Activated naive CD8-positive, alpha-beta T cell treated with anti-CD3 and anti-CD28 coated beads, Interleukin-2, amount 10 ng/mL, durations not matched to agents 7 days and 5 days (primary cell): ENCODE measurements at regions not wholly inside any gene's neighbourhood (a gene's known extent, or its start where the extent isn't known, plus 50 kb on each side); places are given as distances from the start of the nearest gene placed in this dataset.

Source experiments
- ATAC-seq: fragments of 150-1000 bp; cut with Tn5 transposase; one replicate; pipeline ENCODE4 v1.10.0; 2021; ENCODE audit warnings: low read depth, moderate library complexity
- POLR2A ChIA-PET: fragments of 350-600 bp; sonication (Branson Sonifier 250); formaldehyde crosslinking; loops from one replicate; lab custom pipeline; 2021; ENCODE audit warnings: antibody characterized with exemption; lab: Charles Lee
- DNase-seq: peaks from one replicate; pipeline ENCODE4 v3.0.0; 2021
- H3K27ac Mint-ChIP-seq: one replicate; pipeline ENCODE4 v1.8.0; 2022; ENCODE audit warnings: mild to moderate bottlenecking, mixed read lengths
- H3K27me3 Mint-ChIP-seq: one replicate; pipeline ENCODE4 v1.8.0; 2022; ENCODE audit warnings: mild to moderate bottlenecking, moderate library complexity, mixed read lengths
- H3K36me3 Mint-ChIP-seq: one replicate; pipeline ENCODE4 v1.8.0; 2021; ENCODE audit warnings: mild to moderate bottlenecking, mixed read lengths
- H3K4me1 Mint-ChIP-seq: one replicate; pipeline ENCODE4 v1.8.0; 2021; ENCODE audit warnings: mixed read lengths
- H3K4me3 Mint-ChIP-seq: one replicate; pipeline ENCODE4 v1.8.0; 2022; ENCODE audit warnings: mild to moderate bottlenecking, moderate library complexity, mixed read lengths
- H3K9me3 Mint-ChIP-seq: one replicate; pipeline ENCODE4 v1.8.0; 2021; ENCODE audit warnings: mixed read lengths

DNA sequence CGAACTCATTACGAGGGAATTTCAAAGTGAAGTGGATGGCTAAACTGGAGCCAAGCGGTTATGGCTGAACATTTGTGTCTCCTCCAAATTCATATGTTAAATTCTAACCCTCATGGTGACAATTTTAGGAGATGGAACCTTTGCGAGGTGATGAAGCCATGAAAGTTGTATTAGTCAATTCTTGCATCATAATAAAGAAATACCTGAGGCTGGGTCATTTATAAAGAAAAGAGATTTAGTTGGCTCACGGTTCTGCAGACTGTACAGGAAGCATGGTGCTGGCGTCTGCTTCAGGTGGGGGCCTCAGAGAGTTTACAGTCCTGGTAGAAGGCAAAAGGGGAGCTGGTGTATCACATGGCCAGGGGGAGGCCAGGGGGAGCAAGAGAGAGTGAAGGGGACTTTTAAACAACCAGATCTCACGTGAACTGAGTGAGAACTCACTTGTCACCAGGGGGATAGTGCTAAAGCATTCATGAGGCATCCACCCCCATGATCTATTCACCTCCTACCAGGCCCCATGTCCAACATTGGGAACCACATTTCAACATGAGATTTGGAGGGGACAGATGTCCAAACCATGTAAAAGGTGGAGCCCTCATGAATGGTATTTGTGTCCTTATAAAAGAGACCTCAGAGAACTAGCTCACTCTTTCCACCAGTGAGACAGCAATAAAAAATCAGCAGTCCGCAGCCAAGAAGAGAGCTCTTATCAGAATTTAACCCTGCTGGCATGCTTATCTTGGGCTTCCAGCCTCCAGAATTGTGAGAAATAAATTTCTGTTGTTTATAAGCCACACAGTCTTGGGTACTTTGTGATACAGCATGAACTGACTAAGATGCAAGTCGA lies 143.4 kb downstream of the MTRR start:
- Mint-ChIP-seq H3K27me3 (no peaks in the 10 kb centered on the region), H3K4me1 (no peaks in the 10 kb centered on the region), H3K9me3 (peaks cover 2% of the 10 kb centered on the region), H3K27ac (no peak overlapping the region), H3K36me3 (no peaks in the 10 kb centered on the region), H3K4me3 (no peak overlapping the region)
- no peak for DNase-seq
- POLR2A ChIA-PET: no interaction called here
- no peak for ATAC-seq

DNA sequence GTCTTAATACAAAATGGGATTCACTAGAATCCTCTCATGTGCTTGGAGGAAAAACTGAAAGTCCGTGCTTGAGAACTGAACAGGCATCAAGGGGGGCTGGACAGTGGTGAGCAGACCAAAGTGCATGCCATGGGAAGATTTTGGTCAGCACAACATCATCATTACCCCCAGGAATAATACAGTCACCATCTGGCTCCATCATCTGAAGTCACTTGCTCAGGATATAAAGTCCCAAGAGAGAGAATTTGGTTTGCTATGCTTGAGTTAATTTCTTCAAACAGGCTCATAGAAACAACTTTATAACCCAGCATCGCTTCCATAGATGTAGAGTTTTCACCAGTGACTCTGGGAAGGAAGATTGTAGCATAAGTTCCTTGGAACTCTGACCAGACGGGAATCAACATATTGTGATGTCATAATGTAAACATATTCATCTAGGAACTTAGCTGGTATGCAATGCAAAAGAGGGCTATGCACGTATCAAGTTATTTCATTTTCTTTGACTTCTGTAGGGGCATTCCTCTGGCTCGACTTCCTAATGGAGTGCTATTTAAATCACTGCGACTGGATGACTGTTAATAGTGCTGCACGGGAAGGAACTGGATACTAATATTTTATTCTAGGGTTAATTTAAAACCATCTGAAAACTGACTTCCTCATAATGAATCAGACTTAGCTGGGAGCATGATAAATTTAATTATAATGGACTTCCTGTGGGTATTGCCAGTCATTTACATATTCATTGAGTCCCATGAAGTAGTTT lies 145.2 kb downstream of the MTRR start:
- no peak for DNase-seq
- ATAC-seq: no peak
- Mint-ChIP-seq H3K4me3 (no peak overlapping the region), H3K36me3 (no peaks in the 10 kb centered on the region), H3K4me1 (no peaks in the 10 kb centered on the region), H3K9me3 (no peaks in the 10 kb centered on the region), H3K27me3 (no peaks in the 10 kb centered on the region), H3K27ac (no peak overlapping the region)
- POLR2A ChIA-PET: no interaction called here

DNA sequence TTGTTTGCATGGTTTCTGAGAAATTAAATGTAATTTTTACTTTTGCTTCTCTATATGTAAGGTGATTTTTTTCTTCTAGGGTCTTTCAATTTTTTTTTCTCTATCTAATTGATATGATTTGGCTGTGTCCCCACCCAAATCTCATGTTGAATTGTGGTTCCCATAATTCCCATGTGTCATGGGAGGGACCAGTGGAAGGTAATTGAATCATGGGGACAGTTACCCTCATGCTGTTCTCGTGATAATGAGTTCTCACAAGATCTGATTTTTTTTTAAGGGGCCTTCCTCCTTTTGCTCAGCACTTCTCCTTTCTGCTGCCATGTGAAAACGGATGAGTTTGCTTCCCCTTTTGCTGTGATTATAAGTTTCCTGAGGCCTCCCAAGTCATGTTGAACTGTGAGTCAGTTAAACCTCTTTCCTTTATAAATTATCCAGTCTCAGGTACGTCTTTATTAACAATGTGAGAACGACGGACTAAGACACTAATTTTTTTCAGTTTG lies 150.8 kb downstream of the MTRR start:
- POLR2A ChIA-PET: no interaction called here
- Mint-ChIP-seq H3K27ac (no peak overlapping the region), H3K27me3 (no peaks in the 10 kb centered on the region), H3K4me1 (no peaks in the 10 kb centered on the region), H3K9me3 (peaks cover 1% of the 10 kb centered on the region), H3K36me3 (no peaks in the 10 kb centered on the region), H3K4me3 (no peak overlapping the region)
- ATAC-seq (no peak), DNase-seq (no peak)

DNA sequence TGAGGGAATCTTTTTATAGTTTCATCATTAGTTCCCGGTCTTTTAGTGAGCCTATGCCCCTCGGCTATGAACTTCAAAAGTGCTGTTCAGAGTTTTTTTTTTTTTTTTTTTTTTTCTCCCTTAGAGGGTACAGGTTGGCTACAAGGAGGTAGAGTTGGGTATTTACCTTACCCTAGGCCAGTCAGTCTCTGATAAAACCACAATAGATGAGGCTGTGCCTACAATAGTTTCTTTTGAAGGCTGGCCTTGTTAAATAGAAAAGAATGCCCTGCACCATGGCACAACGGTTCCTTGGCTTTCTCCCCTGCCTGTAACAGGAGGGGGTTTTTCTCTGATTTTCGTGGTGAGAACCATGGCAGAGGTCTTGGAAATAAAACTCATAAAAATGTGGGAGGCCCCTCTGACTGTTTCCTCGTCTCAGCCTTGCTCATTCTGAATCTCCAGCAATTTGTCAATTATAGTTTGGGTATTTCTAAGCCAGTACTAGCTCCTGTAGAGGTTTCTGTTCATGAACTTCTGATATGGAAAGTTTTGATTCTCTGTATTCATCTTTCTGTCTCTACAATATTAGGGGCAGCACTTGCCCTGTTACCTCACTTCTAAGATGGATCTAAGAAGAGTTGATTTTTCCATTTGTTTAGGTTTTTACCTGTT lies 152.0 kb downstream of the MTRR start:
- Mint-ChIP-seq H3K36me3 (no peaks in the 10 kb centered on the region), H3K4me1 (no peaks in the 10 kb centered on the region), H3K4me3 (no peak overlapping the region), H3K9me3 (peaks cover 1% of the 10 kb centered on the region), H3K27me3 (no peaks in the 10 kb centered on the region), H3K27ac (no peak overlapping the region)
- POLR2A ChIA-PET: no interaction called here
- ATAC-seq (no peak), DNase-seq (no peak)

DNA sequence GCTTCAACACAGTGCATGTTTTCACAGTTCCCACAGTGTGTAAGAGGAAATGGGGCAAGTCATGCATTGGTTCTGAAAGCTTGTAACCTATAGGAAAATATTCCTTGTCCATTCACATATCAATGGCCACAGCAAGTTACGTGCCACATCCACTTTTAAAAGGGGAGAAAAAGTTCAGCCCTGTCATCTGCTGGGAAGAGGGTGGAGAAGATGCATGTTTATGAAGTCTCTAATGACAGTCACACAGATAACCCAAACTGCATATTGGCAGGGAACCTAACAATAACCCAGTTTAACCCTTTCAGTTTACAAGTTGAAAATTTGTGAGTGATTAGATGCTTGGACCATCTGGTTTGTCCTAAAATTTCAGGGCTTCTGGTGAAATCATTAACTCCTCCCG lies 159.3 kb downstream of the MTRR start:
- Mint-ChIP-seq H3K27ac (no peak overlapping the region), H3K9me3 (no peaks in the 10 kb centered on the region), H3K4me3 (no peak overlapping the region), H3K4me1 (no peaks in the 10 kb centered on the region), H3K36me3 (no peaks in the 10 kb centered on the region), H3K27me3 (peaks cover 2% of the 10 kb centered on the region)
- DNase-seq (no peak), ATAC-seq (no peak)
- POLR2A ChIA-PET: no interaction called here

DNA sequence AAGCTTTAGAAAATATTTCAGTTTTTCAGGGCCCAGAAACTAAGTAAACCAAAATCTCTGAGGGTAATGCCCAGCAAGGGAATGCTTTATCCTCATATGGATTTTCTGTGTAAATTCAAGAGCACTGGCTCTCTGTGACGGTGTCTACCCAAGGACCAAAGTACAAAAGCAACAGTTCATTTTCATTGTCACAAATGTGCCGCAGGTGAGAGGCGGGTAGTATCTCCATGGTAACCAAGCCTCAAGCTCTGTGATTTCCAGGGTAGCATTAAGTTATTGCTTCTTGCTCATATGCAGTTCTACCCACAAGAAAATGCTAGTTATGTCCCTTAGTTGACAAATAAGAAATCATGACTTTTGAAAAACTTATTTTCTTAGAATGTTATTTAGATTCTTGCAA lies 164.3 kb downstream of the MTRR start:
- Mint-ChIP-seq H3K4me1 (no peaks in the 10 kb centered on the region), H3K27me3 (peaks cover 2% of the 10 kb centered on the region), H3K9me3 (peaks cover 1% of the 10 kb centered on the region), H3K4me3 (no peak overlapping the region), H3K36me3 (no peaks in the 10 kb centered on the region), H3K27ac (no peak overlapping the region)
- POLR2A ChIA-PET: no interaction called here
- ATAC-seq: no peak
- no peak for DNase-seq

DNA sequence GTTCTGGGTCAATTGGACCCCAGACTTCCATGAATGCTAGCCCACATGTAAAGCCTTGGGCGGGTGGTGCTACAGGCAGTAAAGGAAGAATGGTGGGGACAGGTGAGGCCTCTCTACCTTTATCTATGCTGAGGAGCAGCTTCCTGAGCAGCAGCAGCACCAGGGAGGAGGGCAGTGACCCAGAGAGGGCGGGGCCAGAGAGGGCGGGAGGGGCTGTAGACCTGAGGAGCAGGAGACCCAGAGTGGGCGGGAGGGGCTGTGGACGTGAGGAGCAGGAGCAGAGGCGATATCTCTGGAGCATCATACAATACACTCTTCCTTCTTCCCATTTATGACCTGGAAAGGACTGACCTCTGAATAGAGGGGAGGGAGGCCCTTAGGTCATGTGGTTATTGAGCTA lies 165.9 kb downstream of the MTRR start:
- H3K4me1 Mint-ChIP-seq: no peaks in the 10 kb centered on the region

DNA sequence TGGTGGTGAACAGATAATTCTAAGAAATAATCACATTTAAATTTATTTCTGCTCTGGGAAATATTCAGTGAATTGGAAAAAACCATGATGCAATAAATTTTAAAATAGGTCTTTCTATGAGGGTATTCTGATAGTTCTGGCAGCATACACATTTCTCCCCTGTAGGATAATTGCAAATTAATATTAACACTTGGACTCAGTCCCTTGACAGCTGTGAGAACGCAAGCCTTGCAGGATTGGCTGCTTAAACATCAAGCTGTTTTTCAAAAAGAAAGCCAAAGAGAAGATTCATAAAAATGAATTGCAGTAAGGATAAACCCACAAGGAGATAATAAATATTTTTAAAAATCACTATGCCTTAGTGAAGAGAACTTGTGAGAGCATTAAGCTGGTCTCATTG lies 180.0 kb downstream of the MTRR start:
- POLR2A ChIA-PET: no interaction called here

More for the DNA sequence above, 165.9 kb downstream of the MTRR start:
- no peak for ATAC-seq
- Mint-ChIP-seq H3K4me3 (no peak overlapping the region), H3K27me3 (peaks cover 2% of the 10 kb centered on the region), H3K27ac (no peak overlapping the region), H3K36me3 (no peaks in the 10 kb centered on the region), H3K9me3 (peaks cover 1% of the 10 kb centered on the region)
- POLR2A ChIA-PET: no interaction called here
- DNase-seq: no peak

DNA sequence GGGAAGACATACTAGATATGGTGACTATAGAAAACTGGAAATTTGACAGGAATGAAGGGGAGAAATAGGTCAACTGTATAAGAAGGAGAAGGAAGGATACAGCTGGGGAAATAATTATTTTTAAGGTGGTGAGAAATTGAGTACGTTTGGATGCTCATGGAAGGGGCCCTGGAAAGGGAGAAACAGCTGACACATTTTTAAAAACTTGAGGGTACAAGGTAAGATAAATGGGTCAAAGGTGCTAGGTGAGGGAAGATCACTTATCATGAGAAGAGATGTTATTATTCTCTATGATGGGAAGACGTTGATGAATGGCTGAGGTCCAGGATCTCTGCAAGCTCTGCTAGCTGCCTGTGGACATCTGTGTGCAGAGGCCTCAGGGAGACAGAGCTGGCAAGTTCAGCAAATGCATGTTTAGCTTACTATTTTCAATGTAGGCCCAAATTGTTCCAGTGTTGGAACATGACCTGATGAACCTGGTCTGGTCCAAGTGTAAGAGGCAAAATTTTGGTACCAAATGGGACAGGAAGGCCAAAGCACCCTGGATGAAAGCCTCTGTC lies 181.7 kb downstream of the MTRR start:
- POLR2A ChIA-PET: no interaction called here
- no peaks in the 10 kb centered on the region for H3K36me3 Mint-ChIP-seq
- no peak for DNase-seq
- no peaks in the 10 kb centered on the region for H3K27me3 Mint-ChIP-seq
- no peak for ATAC-seq
- peaks cover 4% of the 10 kb centered on the region for H3K9me3 Mint-ChIP-seq
- no peak overlapping the region for H3K4me3 Mint-ChIP-seq
- H3K27ac Mint-ChIP-seq: no peak overlapping the region
- no peaks in the 10 kb centered on the region for H3K4me1 Mint-ChIP-seq

More for the DNA sequence above, 180.0 kb downstream of the MTRR start:
- Mint-ChIP-seq H3K27me3 (no peaks in the 10 kb centered on the region), H3K9me3 (peaks cover 4% of the 10 kb centered on the region), H3K36me3 (no peaks in the 10 kb centered on the region), H3K4me3 (no peak overlapping the region), H3K4me1 (no peaks in the 10 kb centered on the region), H3K27ac (no peak overlapping the region)
- no peak for ATAC-seq
- DNase-seq: no peak

DNA sequence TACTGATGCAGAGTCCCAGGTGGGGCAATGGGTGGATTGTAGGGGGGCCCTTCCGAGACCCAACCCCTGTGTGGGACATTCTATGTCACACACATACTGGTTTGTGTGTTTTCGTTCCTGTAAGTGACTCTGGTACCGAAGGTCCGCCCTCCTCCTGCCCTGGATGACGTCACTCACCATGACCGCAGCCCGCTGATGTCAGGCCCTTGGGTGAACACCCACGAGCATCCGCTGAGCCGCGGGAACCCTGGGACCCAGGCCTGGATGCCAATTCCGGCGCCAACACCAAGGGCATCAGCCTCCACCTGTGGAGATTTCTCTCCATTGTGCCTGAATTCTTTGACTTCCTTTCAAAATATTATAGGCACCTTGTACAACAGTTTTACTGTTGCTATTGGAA lies 184.3 kb downstream of the MTRR start:
- POLR2A ChIA-PET: no interaction called here

DNA sequence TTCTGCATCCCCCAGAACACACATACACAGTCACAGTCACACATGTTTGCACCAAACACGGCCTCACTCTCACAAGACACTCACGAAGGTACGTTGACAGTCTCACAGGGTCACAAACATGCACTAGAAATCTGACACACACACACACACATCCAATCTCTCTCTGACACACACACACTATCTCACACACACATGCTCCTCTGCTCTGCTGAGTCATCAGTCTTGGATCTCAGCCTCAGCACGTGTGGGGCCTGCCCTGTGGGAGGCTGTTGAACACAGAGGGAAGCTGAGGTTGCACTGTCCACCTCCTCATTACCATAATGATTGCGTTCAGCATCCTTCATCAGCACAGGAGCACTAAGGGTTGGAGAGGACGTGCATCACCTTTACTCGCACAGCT lies 188.8 kb downstream of the MTRR start:
- Mint-ChIP-seq H3K4me3 (no peak overlapping the region), H3K36me3 (no peaks in the 10 kb centered on the region), H3K27me3 (no peaks in the 10 kb centered on the region), H3K4me1 (no peaks in the 10 kb centered on the region), H3K27ac (no peak overlapping the region), H3K9me3 (no peaks in the 10 kb centered on the region)
- ATAC-seq (no peak), DNase-seq (no peak)
- POLR2A ChIA-PET: no interaction called here

More for the DNA sequence above, 184.3 kb downstream of the MTRR start:
- Mint-ChIP-seq H3K4me3 (no peak overlapping the region), H3K27me3 (no peaks in the 10 kb centered on the region), H3K4me1 (no peaks in the 10 kb centered on the region), H3K36me3 (no peaks in the 10 kb centered on the region), H3K27ac (no peak overlapping the region), H3K9me3 (peaks cover 4% of the 10 kb centered on the region)
- ATAC-seq (no peak), DNase-seq (no peak)

DNA sequence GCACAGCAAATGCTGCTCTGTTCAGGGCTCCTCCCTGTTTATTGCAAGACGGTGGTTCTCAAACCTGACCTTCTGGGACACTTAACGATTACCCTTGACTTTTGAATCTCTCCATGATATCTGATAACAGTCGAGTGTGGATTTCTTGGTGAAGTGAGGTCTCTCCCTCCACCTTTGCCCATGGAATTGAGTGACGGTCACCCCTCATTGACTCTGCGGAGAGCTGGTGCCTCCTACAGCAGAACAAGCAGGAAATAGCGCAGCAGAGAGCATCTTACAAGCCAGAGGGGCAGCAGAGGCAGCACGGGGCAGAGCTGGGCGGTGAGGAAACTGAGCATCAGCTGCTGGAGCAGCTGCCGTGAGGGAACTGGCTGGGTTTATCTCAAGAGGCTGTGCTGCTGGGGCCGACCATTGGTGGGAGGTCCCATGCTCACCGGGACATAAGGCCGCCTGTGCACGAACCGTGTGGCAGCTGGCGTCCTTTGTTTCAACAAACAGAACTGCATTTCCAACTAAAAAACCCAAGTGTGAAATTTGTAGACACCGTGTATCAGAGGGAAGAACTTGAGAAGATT lies 189.8 kb downstream of the MTRR start:
- no peaks in the 10 kb centered on the region for H3K9me3 Mint-ChIP-seq
- no peak overlapping the region for H3K4me3 Mint-ChIP-seq
- H3K36me3 Mint-ChIP-seq: no peaks in the 10 kb centered on the region
- no peaks in the 10 kb centered on the region for H3K4me1 Mint-ChIP-seq
- ATAC-seq (no peak), DNase-seq (no peak)
- H3K27me3 Mint-ChIP-seq: no peaks in the 10 kb centered on the region
- no peak overlapping the region for H3K27ac Mint-ChIP-seq
- POLR2A ChIA-PET: no interaction called here

DNA sequence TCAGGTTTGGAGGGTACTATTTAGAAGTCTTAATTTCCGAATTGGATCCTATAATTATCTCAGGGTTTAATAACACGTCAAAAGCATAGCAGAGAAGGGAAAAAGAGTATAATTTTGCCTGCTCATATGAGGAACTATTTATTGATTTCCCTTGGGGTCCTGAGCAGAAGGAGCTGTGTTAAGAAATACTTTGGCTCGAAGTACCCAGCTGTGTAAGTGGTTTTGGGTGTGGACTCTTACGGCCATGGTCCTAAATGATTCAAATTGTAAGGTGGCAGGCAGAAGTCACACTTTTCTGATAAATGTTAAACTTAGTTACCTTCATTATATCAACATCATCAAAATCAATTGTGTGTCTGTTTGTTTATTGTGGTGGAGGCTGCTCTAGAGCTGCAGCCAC lies 190.4 kb downstream of the MTRR start:
- no peaks in the 10 kb centered on the region for H3K9me3 Mint-ChIP-seq
- no peaks in the 10 kb centered on the region for H3K4me1 Mint-ChIP-seq
- POLR2A ChIA-PET: no interaction called here
- no peak overlapping the region for H3K27ac Mint-ChIP-seq
- no peaks in the 10 kb centered on the region for H3K27me3 Mint-ChIP-seq
- H3K4me3 Mint-ChIP-seq: no peak overlapping the region
- no peak for DNase-seq
- H3K36me3 Mint-ChIP-seq: no peaks in the 10 kb centered on the region
- ATAC-seq: no peak
